ENCODE measurements at regions not wholly inside any gene's neighbourhood (a gene's known extent, or its start where the extent isn't known, plus 50 kb on each side); places are given as distances from the start of the nearest gene placed in this dataset.

- Histone ChIP-seq H3K4me3 (no peak overlapping the region), H3K27ac (no peak overlapping the region), H3K4me1 (replicated peaks in 1 of 2) (peaks cover 4 to 7% of the 10 kb centered on the region in 2 donors)
- WGBS, 10 experiments: 25 to 100% (median 71%) methylated on average over 1 to 2 of the region's 2 CpGs; no CpG with 5 or more reads in 1 of the 10 experiments
- in situ Hi-C loops (cut with MboI; ENCODE audit: low pct_unique_long_range_greater_than_20kb in 2 of 9, low sequenced_read_pairs in 9 of 9, unreplicated experiment in 9 of 9): no loop called here
- ATAC-seq (replicated peaks in 6 of 8): no peak
Measured at GRCh38 chr7:45982132-45982531, 61.1 kb upstream of the IGFBP3 start.

DNA sequence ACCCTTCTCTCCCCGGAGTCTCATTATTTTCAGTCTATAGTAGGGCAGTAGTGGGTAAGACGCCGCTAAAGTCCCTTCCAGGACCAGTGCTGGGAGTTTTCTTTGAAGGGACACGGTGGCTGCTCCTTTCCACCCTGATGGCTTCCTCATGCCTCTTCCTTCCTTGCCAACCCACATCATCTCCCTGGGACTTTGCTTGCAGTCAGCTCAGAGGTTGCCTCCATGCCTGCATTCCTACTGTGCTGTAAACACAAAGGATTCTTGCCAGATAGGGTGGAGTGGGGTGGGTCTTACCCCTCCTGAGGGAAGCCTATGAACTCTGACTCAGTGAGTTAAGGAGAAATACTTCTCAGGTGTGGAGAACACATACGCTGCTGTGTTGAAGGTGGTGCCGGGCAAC, 59.9 kb upstream of the IGFBP3 start:
- Histone ChIP-seq H3K4me1 (replicated peaks in 1 of 2) (peaks cover 4 to 7% of the 10 kb centered on the region in 2 donors), H3K27ac (no peak overlapping the region), H3K4me3 (no peak overlapping the region)
- WGBS, 10 experiments: 0 to 100% (median 90%) methylated on average over 1 to 5 of the region's 6 CpGs; no CpG with 5 or more reads in 2 of the 10 experiments
- ATAC-seq (replicated peaks in 6 of 8): no peak
- in situ Hi-C loops (cut with MboI; ENCODE audit: low pct_unique_long_range_greater_than_20kb in 2 of 9, low sequenced_read_pairs in 9 of 9, unreplicated experiment in 9 of 9): no loop called here

GRCh38 chr7:45980181-45980905, 59.3 kb upstream of the IGFBP3 start:
- Histone ChIP-seq H3K4me1 (replicated peaks in 1 of 2) (peaks cover 4 to 7% of the 10 kb centered on the region in 2 donors), H3K4me3 (no peak overlapping the region), H3K27ac (no peak overlapping the region)
- WGBS, 10 experiments: 0 to 83% (median 37%) methylated on average over 1 to 3 of the region's 7 CpGs; no CpG with 5 or more reads in 6 of the 10 experiments
- in situ Hi-C loops (cut with MboI; ENCODE audit: low pct_unique_long_range_greater_than_20kb in 2 of 9, low sequenced_read_pairs in 9 of 9, unreplicated experiment in 9 of 9): no loop called here
- ATAC-seq (replicated peaks in 6 of 8): no peak

DNA sequence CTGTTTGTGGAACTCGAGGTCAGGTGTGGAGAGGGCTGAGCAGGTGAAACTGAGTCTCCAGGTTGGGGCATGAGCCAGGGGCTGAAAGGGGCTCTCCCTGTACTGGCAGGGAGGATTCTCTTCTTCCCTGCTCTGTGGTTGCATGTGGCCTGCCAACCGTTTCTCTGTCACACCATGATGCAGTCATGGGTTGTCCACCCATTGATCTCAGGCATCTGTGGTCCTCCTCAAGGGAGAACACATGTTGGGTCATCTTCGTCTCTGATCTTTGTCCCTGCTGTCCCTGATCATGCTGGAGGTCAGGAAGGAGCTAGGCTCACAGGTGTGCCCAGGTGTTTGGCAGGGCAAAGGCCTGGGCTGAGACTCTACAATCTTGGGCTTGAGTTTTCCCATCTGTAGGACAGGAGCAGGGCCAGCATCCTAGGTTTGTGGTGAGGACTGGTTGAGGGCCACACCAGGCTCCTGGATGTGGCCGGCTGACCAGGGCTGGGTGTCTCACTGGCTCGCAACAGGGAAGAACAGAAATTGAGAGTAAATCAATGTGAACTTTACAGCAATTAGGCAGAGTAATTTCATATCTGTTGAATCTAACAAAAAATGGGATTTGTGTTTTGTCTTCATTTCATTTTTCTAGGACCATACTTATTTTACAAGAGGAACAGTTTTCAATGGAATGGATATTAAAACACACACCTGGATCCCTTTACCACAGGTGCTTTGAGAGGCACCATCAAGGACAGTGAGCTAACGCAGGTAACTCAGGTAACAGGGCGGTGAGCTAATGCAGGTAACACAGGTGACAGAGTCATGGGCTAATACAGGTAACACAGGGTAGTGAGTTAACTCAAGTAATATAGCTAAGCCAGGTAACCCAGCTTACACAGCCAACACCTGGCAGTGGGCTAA, 58.5 kb upstream of the IGFBP3 start:
- ATAC-seq (replicated peaks in 6 of 8): no peak
- in situ Hi-C loops (cut with MboI; ENCODE audit: low pct_unique_long_range_greater_than_20kb in 2 of 9, low sequenced_read_pairs in 9 of 9, unreplicated experiment in 9 of 9): no loop called here
- 58 to 100% (median 97%) methylated on average over 1 to 5 of the region's 7 CpGs; no CpG with 5 or more reads in 4 of the 10 experiments for WGBS, 10 experiments
- Histone ChIP-seq H3K4me1 (replicated peaks in 1 of 2) (peaks cover 4 to 7% of the 10 kb centered on the region in 2 donors), H3K27ac (no peak overlapping the region), H3K4me3 (no peak overlapping the region)

GRCh38 chr7:45978731-45979211, 57.7 kb upstream of the IGFBP3 start:
- ATAC-seq (replicated peaks in 6 of 8): peak in 4 of 8 experiments; percentile 2 to 14 (median 10)
- Histone ChIP-seq H3K4me3 (no peak overlapping the region), H3K4me1 (replicated peaks in 1 of 2) (peaks cover 4 to 7% of the 10 kb centered on the region in 2 donors), H3K27ac (no peak overlapping the region)
- in situ Hi-C loops (cut with MboI; ENCODE audit: low pct_unique_long_range_greater_than_20kb in 2 of 9, low sequenced_read_pairs in 9 of 9, unreplicated experiment in 9 of 9): no loop called here
- WGBS, 10 experiments: 0 to 80% (median 23%) methylated on average over 1 to 2 of the region's 2 CpGs; no CpG with 5 or more reads in 4 of the 10 experiments

- peaks cover 4 to 7% of the 10 kb centered on the region in 2 donors for H3K4me1 ChIP-seq (replicated peaks in 1 of 2)
- H3K27ac ChIP-seq: no peak overlapping the region
- 0 to 45% (median 8%) methylated on average over 1 to 11 of the region's 11 CpGs; no CpG with 5 or more reads in 1 of the 10 experiments for WGBS, 10 experiments
Measured at GRCh38 chr7:45978010-45978681, 57.1 kb upstream of the IGFBP3 start.

DNA sequence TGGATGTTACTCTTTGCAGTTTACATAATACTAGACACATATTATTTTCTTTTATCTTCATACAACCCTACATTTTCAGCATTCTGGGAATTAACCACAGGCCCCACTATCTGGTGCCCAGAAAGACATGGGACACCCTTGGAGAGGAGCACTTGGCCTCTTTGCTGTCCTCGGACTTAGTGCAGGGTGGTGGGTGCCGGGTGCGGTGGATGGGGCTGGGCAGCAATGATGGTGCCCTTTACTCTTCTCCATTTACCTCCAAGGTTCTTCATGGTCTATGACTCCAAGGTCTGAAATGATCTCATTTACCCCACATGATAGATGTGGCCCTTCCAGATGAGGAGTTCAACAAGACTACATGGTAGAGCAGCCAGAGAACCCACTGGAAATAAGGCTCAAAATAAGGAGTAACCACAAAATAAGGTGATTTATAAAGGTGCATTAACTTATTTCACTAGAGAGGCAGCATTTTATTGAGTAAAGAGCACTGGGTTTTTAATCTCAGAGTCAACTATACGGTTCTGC, 56.2 kb upstream of the IGFBP3 start:
- ATAC-seq (replicated peaks in 6 of 8): no peak
- Histone ChIP-seq H3K4me1 (replicated peaks in 1 of 2) (peaks cover 4 to 7% of the 10 kb centered on the region in 2 donors), H3K27ac (no peak overlapping the region), H3K4me3 (no peak overlapping the region)
- in situ Hi-C loops (cut with MboI; ENCODE audit: low pct_unique_long_range_greater_than_20kb in 2 of 9, low sequenced_read_pairs in 9 of 9, unreplicated experiment in 9 of 9): no loop called here
- WGBS, 10 experiments: 0 to 100% (median 75%) methylated on average over 1 to 3 of the region's 4 CpGs; no CpG with 5 or more reads in 1 of the 10 experiments

More at GRCh38 chr7:45978010-45978681, 57.1 kb upstream of the IGFBP3 start:
- in situ Hi-C loops (cut with MboI; ENCODE audit: low pct_unique_long_range_greater_than_20kb in 2 of 9, low sequenced_read_pairs in 9 of 9, unreplicated experiment in 9 of 9): no loop called here
- peak; percentile 57 to 97 (median 92) for ATAC-seq (replicated peaks in 6 of 8)
- no peak overlapping the region for H3K4me3 ChIP-seq

- in situ Hi-C loops (cut with MboI; ENCODE audit: low pct_unique_long_range_greater_than_20kb in 2 of 9, low sequenced_read_pairs in 9 of 9, unreplicated experiment in 9 of 9): no loop called here
- peaks cover 4 to 7% of the 10 kb centered on the region in 2 donors for H3K4me1 ChIP-seq (replicated peaks in 1 of 2)
- no peak for ATAC-seq (replicated peaks in 6 of 8)
- WGBS, 10 experiments: 20 to 100% (median 80%) methylated on average over 1 of the region's 3 CpGs; no CpG with 5 or more reads in 7 of the 10 experiments
- no peak overlapping the region for H3K27ac ChIP-seq
- H3K4me3 ChIP-seq: no peak overlapping the region
Measured at GRCh38 chr7:45976485-45976856, 55.4 kb upstream of the IGFBP3 start.

GRCh38 chr7:45975847-45976484, 54.9 kb upstream of the IGFBP3 start:
- H3K4me3 ChIP-seq: no peak overlapping the region
- H3K4me1 ChIP-seq (replicated peaks in 1 of 2): peaks cover 4 to 7% of the 10 kb centered on the region in 2 donors
- H3K27ac ChIP-seq: no peak overlapping the region
- in situ Hi-C loops (cut with MboI; ENCODE audit: low pct_unique_long_range_greater_than_20kb in 2 of 9, low sequenced_read_pairs in 9 of 9, unreplicated experiment in 9 of 9): no loop called here
- 83 to 90% methylated on average over 2 of the region's 8 CpGs; no CpG with 5 or more reads in 8 of the 10 experiments for WGBS, 10 experiments
- ATAC-seq (replicated peaks in 6 of 8): no peak

GRCh38 chr7:45975367-45975766, 54.3 kb upstream of the IGFBP3 start:
- in situ Hi-C loops (cut with MboI; ENCODE audit: low pct_unique_long_range_greater_than_20kb in 2 of 9, low sequenced_read_pairs in 9 of 9, unreplicated experiment in 9 of 9): no loop called here
- WGBS, 10 experiments: 17 to 80% (median 43%) methylated on average over 1 of the region's 1 CpG; no CpG with 5 or more reads in 7 of the 10 experiments

DNA sequence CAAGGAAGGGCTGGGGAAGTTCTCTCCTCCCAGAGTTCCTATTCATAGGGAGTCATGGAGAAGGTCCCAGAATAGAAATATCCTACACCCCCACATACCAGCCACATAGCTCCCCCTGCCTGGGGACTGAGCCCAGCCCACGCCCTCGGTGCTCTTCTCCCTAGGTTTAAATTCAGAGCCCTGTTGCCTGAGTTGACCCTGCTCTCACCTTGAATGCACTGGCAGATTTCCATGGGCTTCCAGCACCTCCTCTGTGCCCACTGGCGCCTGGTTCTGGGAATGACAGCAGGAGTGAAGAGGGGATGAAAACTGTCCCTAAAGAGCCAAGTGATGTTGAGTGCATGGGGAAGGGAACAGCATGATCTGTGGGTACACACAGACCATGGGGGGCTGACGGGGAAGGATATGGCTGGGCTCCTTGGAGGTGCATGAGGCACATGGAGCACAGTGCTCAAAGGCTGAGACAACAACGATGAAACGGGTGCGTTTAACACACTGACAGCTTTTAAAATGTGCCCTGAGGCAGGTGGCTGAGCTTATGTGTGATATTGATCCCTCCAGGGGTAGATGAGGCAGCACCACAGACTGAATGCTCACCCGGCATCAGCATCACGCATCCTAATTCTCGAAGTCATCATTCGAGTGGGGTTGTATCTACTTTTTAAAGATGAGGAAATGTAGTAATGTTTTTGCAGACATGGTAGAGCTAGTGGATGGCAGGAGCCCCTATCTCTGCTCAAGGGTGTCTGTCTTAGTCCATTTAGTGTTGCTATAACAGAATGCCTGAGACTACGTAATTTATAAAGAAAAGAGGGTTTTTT, 53.7 kb upstream of the IGFBP3 start:
- in situ Hi-C loops (cut with MboI; ENCODE audit: low pct_unique_long_range_greater_than_20kb in 2 of 9, low sequenced_read_pairs in 9 of 9, unreplicated experiment in 9 of 9): no loop called here
- no peak for ATAC-seq (replicated peaks in 6 of 8)
- H3K4me1 ChIP-seq (replicated peaks in 1 of 2): peaks cover 4 to 7% of the 10 kb centered on the region in 2 donors
- no peak overlapping the region for H3K4me3 ChIP-seq
- 80 to 94% (median 93%) methylated on average over 2 to 12 of the region's 12 CpGs; no CpG with 5 or more reads in 3 of the 10 experiments for WGBS, 10 experiments
- no peak overlapping the region for H3K27ac ChIP-seq

More at GRCh38 chr7:45975367-45975766, 54.3 kb upstream of the IGFBP3 start:
- Histone ChIP-seq H3K27ac (no peak overlapping the region), H3K4me1 (replicated peaks in 1 of 2) (peaks cover 4 to 7% of the 10 kb centered on the region in 2 donors), H3K4me3 (no peak overlapping the region)
- ATAC-seq (replicated peaks in 6 of 8): no peak
